DOHH2 (cell line): ENCODE measurements at regions not wholly inside any gene's neighbourhood (a gene's known extent, or its start where the extent isn't known, plus 50 kb on each side); places are given as distances from the start of the nearest gene placed in this dataset.

Experiments
- H3F3A ChIP-seq: fragments of 200-600 bp; sonication (generic), shearing (Covaris generic); 2 replicates; pipeline ENCODE4 v1.6.0; 2016; ENCODE audit warnings: antibody characterized with exemption, mild to moderate bottlenecking; ENCODE audit not compliant: control insufficient read depth, insufficient read depth
- H3K27ac ChIP-seq: fragments of 200-600 bp; sonication (generic); 2 replicates; pipeline ENCODE4 v1.5.1; 2014; ENCODE audit warnings: low read depth, mild to moderate bottlenecking, low read length, moderate library complexity
- H3K27me3 ChIP-seq: fragments of 200-600 bp; sonication (generic); 2 replicates; pipeline ENCODE4 v1.6.1; 2014; ENCODE audit warnings: mild to moderate bottlenecking, low read length, mixed read lengths; ENCODE audit not compliant: control insufficient read depth
- H3K36me3 ChIP-seq: fragments of 200-600 bp; sonication (generic); 2 replicates; pipeline ENCODE4 v1.6.1; 2014; ENCODE audit warnings: mild to moderate bottlenecking, low read length, moderate library complexity, mixed read lengths; ENCODE audit not compliant: control insufficient read depth
- H3K4me1 ChIP-seq: fragments of 200-600 bp; sonication (generic); 2 replicates; pipeline ENCODE4 v1.6.1; 2014; ENCODE audit warnings: mild to moderate bottlenecking, low read length, mixed read lengths; ENCODE audit not compliant: control insufficient read depth
- H3K4me2 ChIP-seq: fragments of 200-600 bp; sonication (generic); 2 replicates; pipeline ENCODE4 v1.6.0; 2014; ENCODE audit warnings: mild to moderate bottlenecking, low read length, moderate library complexity
- H3K4me3 ChIP-seq: fragments of 200-600 bp; sonication (generic); 2 replicates; pipeline ENCODE4 v1.5.1; 2014; ENCODE audit warnings: mild to moderate bottlenecking, low read length, mixed read lengths
- H3K79me2 ChIP-seq: fragments of 200-600 bp; sonication (generic); 2 replicates; pipeline ENCODE4 v1.6.1; 2014; ENCODE audit warnings: mild to moderate bottlenecking, low read length, mixed read lengths; ENCODE audit not compliant: control insufficient read depth
- H3K9me2 ChIP-seq: fragments of 200-600 bp; sonication (generic); replicated peaks from 2 replicates; pipeline ENCODE4 v1.6.1; 2014; ENCODE audit warnings: mild to moderate bottlenecking, low read length, mixed read lengths; ENCODE audit not compliant: control insufficient read depth
- H3K9me3 ChIP-seq: fragments of 200-600 bp; sonication (generic); 2 replicates; pipeline ENCODE4 v1.6.1; 2014; ENCODE audit warnings: antibody characterized with exemption, low read length, mixed read lengths; ENCODE audit not compliant: control insufficient read depth, insufficient read depth
- H4K20me1 ChIP-seq: fragments of 200-600 bp; sonication (generic); 2 replicates; pipeline ENCODE4 v1.6.0; 2014; ENCODE audit warnings: low read depth, mild to moderate bottlenecking, antibody characterized with exemption, low read length, moderate library complexity; ENCODE audit not compliant: control insufficient read depth, insufficient read depth
- CTCF ChIP-seq: fragments of 200-600 bp; sonication (generic); IDR thresholded peaks from one replicate; pipeline ENCODE4 v1.5.1; 2014; ENCODE audit warnings: antibody characterized with exemption, mild to moderate bottlenecking, low read depth, low read length; ENCODE audit not compliant: poor library complexity, severe bottlenecking
- EZH2phosphoT487 ChIP-seq: fragments of 200-600 bp; sonication (generic); IDR thresholded peaks from 2 replicates; pipeline ENCODE4 v1.6.1; 2017; ENCODE audit warnings: borderline replicate concordance, mild to moderate bottlenecking, antibody characterized with exemption, low read length, moderate library complexity, mixed read lengths

GRCh38 chr4:111011458-111011857, 388.6 kb upstream of the PITX2 start:
- Histone ChIP-seq H3K4me1 (no peaks in the 10 kb centered on the region), H3K9me2 (no peaks in the 10 kb centered on the region), H4K20me1 (no peaks in the 10 kb centered on the region), H3K36me3 (no peaks in the 10 kb centered on the region), H3K27ac (no peak overlapping the region), H3K79me2 (no peaks in the 10 kb centered on the region), H3K4me2 (no peak overlapping the region), H3K4me3 (no peak overlapping the region), H3F3A (no peaks in the 10 kb centered on the region), H3K27me3 (no peaks in the 10 kb centered on the region), H3K9me3 (no peaks in the 10 kb centered on the region)
- TF ChIP-seq CTCF (no peak), EZH2phosphoT487 (no peak)

- no peak overlapping the region for H3K27ac ChIP-seq
- no peaks in the 10 kb centered on the region for H3K79me2 ChIP-seq
- no peaks in the 10 kb centered on the region for H4K20me1 ChIP-seq
- H3K4me1 ChIP-seq = no peaks in the 10 kb centered on the region
- no peaks in the 10 kb centered on the region for H3K9me3 ChIP-seq
- no peaks in the 10 kb centered on the region for H3K9me2 ChIP-seq
- TF ChIP-seq EZH2phosphoT487 = no peak
- no peak for TF ChIP-seq CTCF
- H3K27me3 ChIP-seq = no peaks in the 10 kb centered on the region
- H3K36me3 ChIP-seq = no peaks in the 10 kb centered on the region
- H3K4me3 ChIP-seq = no peak overlapping the region
- H3K4me2 ChIP-seq = no peak overlapping the region
- no peaks in the 10 kb centered on the region for H3F3A ChIP-seq
These were observed 391.0 kb upstream of the PITX2 start for GRCh38 chr4:111013846-111014245.

GRCh38 chr4:111014537-111014936, 391.7 kb upstream of the PITX2 start:
- H3K4me3 ChIP-seq = no peak overlapping the region
- no peak for TF ChIP-seq EZH2phosphoT487
- TF ChIP-seq CTCF = no peak
- no peaks in the 10 kb centered on the region for H3K27me3 ChIP-seq
- H3K4me2 ChIP-seq = no peak overlapping the region
- no peaks in the 10 kb centered on the region for H3K9me2 ChIP-seq
- H3K36me3 ChIP-seq = no peaks in the 10 kb centered on the region
- H3K9me3 ChIP-seq = no peaks in the 10 kb centered on the region
- no peaks in the 10 kb centered on the region for H3F3A ChIP-seq
- no peak overlapping the region for H3K27ac ChIP-seq
- H3K79me2 ChIP-seq = no peaks in the 10 kb centered on the region
- H4K20me1 ChIP-seq = no peaks in the 10 kb centered on the region
- no peaks in the 10 kb centered on the region for H3K4me1 ChIP-seq

- no peak overlapping the region for H3K4me2 ChIP-seq
- no peaks in the 10 kb centered on the region for H3K9me2 ChIP-seq
- TF ChIP-seq EZH2phosphoT487 (no peak), CTCF (no peak)
- no peaks in the 10 kb centered on the region for H3K79me2 ChIP-seq
- H4K20me1 ChIP-seq = no peaks in the 10 kb centered on the region
- H3K4me1 ChIP-seq = no peaks in the 10 kb centered on the region
- no peaks in the 10 kb centered on the region for H3F3A ChIP-seq
- no peaks in the 10 kb centered on the region for H3K9me3 ChIP-seq
- H3K36me3 ChIP-seq = no peaks in the 10 kb centered on the region
- H3K27ac ChIP-seq = no peak overlapping the region
- no peaks in the 10 kb centered on the region for H3K27me3 ChIP-seq
- H3K4me3 ChIP-seq = no peak overlapping the region
These were observed 393.5 kb upstream of the PITX2 start for GRCh38 chr4:111016416-111016815.
